ENCODE measurements at regions not wholly inside any gene's neighbourhood (a gene's known extent, or its start where the extent isn't known, plus 50 kb on each side); places are given as distances from the start of the nearest gene placed in this dataset.

- TF ChIP-seq EZH2phosphoT487 (IDR thresholded peaks at IDR 0.05; ENCODE audit: borderline replicate concordance, low read depth, low read length): no peak
- TF ChIP-seq CTCF (conservative IDR thresholded peaks at IDR 0.05; ENCODE audit: low read length): no peak
Measured at GRCh38 chr16:14358697-14359305, 271.3 kb downstream of the PARN start.

Measured in OCI-LY7 (cell line).